ENCODE measurements at regions not wholly inside any gene's neighbourhood (a gene's known extent, or its start where the extent isn't known, plus 50 kb on each side); places are given as distances from the start of the nearest gene placed in this dataset.

DNA sequence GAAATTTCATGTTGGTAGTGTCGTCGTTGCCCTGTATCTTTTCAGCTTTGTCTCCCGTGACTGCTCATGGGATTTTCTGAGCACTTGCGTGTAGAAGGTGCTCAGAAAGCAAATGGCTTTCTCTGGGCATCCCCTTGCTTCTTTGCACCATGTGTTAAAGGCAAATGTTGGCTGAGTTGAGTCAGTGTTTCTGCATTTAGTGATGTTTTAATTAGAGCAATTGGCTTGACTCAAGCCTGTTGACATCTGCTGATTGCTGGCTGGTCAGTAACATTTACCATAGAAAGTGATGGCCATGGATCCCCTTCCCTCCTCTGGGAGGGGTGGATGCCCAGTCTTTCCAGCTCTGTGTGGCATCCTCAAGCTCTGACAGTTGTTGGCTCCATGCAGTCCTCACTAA, 187.2 kb upstream of the MPHOSPH6 start:
- TF ChIP-seq, protein P1, sequence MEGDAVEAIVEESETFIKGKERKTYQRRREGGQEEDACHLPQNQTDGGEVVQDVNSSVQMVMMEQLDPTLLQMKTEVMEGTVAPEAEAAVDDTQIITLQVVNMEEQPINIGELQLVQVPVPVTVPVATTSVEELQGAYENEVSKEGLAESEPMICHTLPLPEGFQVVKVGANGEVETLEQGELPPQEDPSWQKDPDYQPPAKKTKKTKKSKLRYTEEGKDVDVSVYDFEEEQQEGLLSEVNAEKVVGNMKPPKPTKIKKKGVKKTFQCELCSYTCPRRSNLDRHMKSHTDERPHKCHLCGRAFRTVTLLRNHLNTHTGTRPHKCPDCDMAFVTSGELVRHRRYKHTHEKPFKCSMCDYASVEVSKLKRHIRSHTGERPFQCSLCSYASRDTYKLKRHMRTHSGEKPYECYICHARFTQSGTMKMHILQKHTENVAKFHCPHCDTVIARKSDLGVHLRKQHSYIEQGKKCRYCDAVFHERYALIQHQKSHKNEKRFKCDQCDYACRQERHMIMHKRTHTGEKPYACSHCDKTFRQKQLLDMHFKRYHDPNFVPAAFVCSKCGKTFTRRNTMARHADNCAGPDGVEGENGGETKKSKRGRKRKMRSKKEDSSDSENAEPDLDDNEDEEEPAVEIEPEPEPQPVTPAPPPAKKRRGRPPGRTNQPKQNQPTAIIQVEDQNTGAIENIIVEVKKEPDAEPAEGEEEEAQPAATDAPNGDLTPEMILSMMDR (IDR thresholded peaks at IDR 0.05): no peak
- TF ChIP-seq JUN (CRISPR knock-in tag; IDR thresholded peaks at IDR 0.05): no peak
- TF ChIP-seq NFYB (CRISPR knock-in tag; conservative IDR thresholded peaks at IDR 0.05; ENCODE audit: low read depth): no peak
